ENCODE measurements at regions not wholly inside any gene's neighbourhood (a gene's known extent, or its start where the extent isn't known, plus 50 kb on each side); places are given as distances from the start of the nearest gene placed in this dataset.

DNA sequence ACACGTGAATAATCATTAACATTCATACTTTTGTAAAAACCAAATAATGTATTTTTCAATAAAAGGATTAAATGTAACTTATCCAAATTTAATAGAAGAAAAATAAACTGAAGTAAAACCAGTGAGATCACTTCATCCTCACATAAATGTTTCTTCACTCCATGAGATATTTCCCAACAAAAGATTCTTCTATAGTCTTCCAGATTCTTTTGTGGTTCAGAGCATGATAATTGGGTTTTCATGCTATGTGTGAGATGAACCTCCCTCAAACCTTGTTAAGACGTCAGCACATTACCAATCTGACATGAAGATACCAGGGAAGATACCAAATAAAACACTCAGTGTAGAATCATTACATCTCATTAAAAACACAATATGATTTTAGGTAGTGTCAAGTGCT lies 62.9 kb upstream of the OXGR1 start:
- ChIA-PET POLR2A (no interaction called here), CTCF (no interaction called here)
- no peak for ATAC-seq
- H3K27me3 Mint-ChIP-seq = peaks cover 17% of the 10 kb centered on the region
- intact Hi-C loops (cut with DNase I, micrococcal nuclease) = no loop called here
- no peaks in the 10 kb centered on the region for H3K4me1 Mint-ChIP-seq
- peaks cover 2% of the 10 kb centered on the region for H3K9me3 Mint-ChIP-seq (ENCODE audit: low read depth)
- H3K27ac Mint-ChIP-seq = no peak overlapping the region
- H3K36me3 Mint-ChIP-seq (ENCODE audit: low read depth) = no peaks in the 10 kb centered on the region
- no peak for DNase-seq
- H3K4me3 Mint-ChIP-seq = no peak overlapping the region

DNA sequence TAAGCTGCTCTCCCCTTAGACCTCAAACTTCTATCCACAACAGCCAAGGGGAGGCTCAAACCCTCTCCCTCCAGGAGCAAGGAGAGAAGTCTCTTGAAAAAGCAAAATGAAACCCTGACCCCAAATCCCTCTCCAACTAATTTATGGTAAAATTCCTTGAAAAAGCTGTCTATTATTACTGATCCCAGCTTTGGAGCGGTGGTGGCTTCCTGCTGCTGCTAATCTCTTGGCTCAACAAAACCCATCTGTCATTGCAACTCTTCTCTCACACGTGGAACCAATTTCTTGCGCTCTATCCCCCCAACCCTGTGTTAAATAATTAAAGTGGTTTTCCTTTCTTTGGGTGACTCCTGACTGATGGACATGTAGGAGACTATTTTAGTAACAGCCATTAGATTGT lies 64.1 kb upstream of the OXGR1 start:
- intact Hi-C loops (cut with DNase I, micrococcal nuclease) = no loop called here
- ATAC-seq = no peak
- CTCF ChIA-PET = interaction anchor here (0.6 kb wide), 1 partner anchor 69 kb away, joined by 4 read pairs; no protein-coding TSS in a partner anchor
- Mint-ChIP-seq H3K27me3 (peaks cover 21% of the 10 kb centered on the region), H3K27ac (no peak overlapping the region), H3K4me1 (no peaks in the 10 kb centered on the region), H3K36me3 (ENCODE audit: low read depth) (no peaks in the 10 kb centered on the region), H3K4me3 (no peak overlapping the region), H3K9me3 (ENCODE audit: low read depth) (peaks cover 2% of the 10 kb centered on the region)
- DNase-seq = no peak
- POLR2A ChIA-PET = no interaction called here

DNA sequence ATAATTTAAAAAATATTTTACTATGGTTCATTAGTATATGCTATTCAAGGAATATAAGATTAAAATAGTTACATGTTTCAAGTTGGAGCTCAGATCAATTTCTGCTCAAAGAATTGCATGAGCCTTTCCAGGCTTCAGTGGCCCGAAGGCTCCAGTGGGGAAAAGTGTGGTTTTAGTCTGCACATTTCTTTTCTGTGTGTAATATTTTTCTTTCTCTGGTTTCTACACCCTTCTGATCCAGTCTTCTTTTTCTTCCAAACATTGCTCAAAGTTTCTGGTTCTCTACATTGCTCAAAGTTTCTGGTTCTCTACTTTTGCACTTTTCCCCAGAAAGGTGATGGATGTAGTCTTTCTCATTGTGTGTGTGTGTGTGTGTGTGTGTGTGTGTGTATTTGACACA lies 64.7 kb upstream of the OXGR1 start:
- no peaks in the 10 kb centered on the region for H3K9me3 Mint-ChIP-seq (ENCODE audit: low read depth)
- POLR2A ChIA-PET = no interaction called here
- H3K27ac Mint-ChIP-seq = no peak overlapping the region
- no peak overlapping the region for H3K4me3 Mint-ChIP-seq
- DNase-seq = no peak
- CTCF ChIA-PET = no interaction called here
- peaks cover 22% of the 10 kb centered on the region for H3K27me3 Mint-ChIP-seq
- no peaks in the 10 kb centered on the region for H3K4me1 Mint-ChIP-seq
- intact Hi-C loops (cut with DNase I, micrococcal nuclease) = no loop called here
- ATAC-seq = no peak
- H3K36me3 Mint-ChIP-seq (ENCODE audit: low read depth) = no peaks in the 10 kb centered on the region

DNA sequence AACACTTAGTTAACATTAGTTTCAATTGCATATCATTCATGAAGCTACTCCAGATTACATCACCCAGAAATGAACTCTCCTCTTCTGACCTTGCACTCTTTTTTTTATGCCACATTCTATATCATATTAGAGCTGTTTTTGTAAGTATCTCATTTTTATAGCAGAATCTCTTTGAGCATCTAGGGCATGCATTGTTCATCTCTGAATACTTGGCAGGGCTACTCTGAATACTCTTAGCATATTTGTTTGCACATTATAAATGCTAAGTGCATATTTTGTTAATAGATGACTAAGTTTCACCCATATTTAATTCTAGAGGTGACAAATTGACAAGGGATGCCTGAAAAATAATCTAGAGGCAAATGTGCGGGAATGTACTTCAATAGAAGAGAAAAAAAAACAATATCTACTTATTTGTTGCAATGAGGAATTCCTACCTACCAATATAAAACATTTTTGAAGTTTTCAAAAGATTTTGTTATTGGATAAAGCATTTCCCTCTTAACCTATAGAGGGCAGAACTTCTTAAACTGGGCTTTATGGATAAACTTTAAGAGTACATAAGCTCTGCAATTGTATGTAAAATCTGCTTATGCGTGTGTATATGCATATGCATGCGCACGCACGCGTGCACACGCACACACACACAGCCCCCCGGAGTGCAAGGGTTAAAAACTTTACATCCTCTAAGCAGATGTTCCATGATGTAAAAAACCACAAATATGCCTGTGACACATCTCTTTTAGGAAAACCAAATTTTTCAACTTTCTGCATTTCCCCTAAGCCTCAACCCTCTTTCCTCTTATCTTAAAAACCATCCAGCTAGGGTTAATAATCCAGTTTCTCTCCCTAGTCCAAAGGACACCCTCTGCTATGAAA lies 73.0 kb upstream of the OXGR1 start:
- Mint-ChIP-seq H3K27ac (no peak overlapping the region), H3K27me3 (peaks cover 28% of the 10 kb centered on the region), H3K36me3 (ENCODE audit: low read depth) (no peaks in the 10 kb centered on the region), H3K4me3 (no peak overlapping the region), H3K9me3 (ENCODE audit: low read depth) (no peaks in the 10 kb centered on the region), H3K4me1 (no peaks in the 10 kb centered on the region)
- ChIA-PET CTCF (no interaction called here), POLR2A (no interaction called here)
- intact Hi-C loops (cut with DNase I, micrococcal nuclease) = no loop called here
- ATAC-seq (no peak), DNase-seq (no peak)

DNA sequence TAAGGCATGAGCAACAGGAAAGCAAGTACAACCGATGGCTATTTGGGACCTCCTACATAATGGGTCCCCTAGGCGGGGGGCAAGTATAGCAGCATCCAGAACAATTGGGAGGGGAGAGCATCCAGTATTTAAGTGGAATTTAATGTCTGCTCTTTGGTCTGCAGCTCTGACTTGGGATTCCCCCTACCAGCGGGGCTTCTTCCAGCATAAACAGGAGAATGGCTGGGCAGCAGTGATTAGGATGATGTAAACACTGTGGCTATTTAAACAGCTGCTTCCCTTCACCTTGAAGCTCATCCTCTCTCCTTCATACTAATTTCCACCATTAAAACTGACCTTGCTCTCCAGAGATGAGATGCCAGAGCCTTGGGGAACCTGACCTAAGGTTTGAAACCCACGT lies 73.9 kb upstream of the OXGR1 start:
- no peak for ATAC-seq
- no peaks in the 10 kb centered on the region for H3K9me3 Mint-ChIP-seq (ENCODE audit: low read depth)
- CTCF ChIA-PET = no interaction called here
- intact Hi-C loops (cut with DNase I, micrococcal nuclease) = no loop called here
- no peak overlapping the region for H3K4me3 Mint-ChIP-seq
- H3K36me3 Mint-ChIP-seq (ENCODE audit: low read depth) = no peaks in the 10 kb centered on the region
- no peaks in the 10 kb centered on the region for H3K4me1 Mint-ChIP-seq
- DNase-seq = no peak
- POLR2A ChIA-PET = no interaction called here
- peaks cover 23% of the 10 kb centered on the region for H3K27me3 Mint-ChIP-seq
- no peak overlapping the region for H3K27ac Mint-ChIP-seq

DNA sequence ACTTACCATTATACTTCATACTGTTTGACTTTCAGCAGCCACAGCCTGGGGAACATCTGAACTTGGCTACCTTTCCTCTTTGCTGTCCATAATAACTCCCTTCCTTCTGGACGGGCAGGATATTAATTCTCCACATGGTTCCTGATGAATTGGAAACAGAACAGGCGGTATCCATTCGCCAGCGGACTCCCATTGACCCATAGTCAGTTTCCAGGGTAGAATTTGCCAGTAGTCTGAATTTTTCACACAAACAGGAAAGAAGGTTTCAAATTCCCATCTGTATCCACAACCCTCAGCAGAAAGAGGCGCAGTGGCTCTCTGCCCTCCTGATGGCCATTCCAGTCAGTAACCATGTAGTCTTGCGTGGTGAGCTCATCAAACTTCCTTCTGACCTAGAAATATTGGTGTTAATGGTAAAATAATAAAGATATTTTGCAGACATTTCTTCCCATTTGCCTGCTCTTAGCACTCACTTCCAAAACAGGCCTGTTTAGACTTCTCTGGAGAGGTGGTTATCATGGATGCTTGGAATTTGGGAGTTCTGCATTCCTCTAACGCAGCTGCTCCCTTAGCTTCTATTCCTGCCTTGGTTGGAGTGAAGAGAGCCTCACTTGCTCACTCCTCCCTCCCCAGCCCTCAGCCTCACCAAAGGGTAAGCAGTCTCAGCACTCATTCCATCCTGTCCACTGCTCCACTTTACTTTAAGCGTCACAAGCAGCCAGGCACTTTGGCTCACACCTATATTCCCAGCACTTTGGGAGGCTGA lies 75.0 kb upstream of the OXGR1 start:
- Mint-ChIP-seq H3K27me3 (peaks cover 20% of the 10 kb centered on the region), H3K4me3 (no peak overlapping the region), H3K4me1 (no peaks in the 10 kb centered on the region), H3K36me3 (ENCODE audit: low read depth) (no peaks in the 10 kb centered on the region), H3K27ac (no peak overlapping the region), H3K9me3 (ENCODE audit: low read depth) (peaks cover 3% of the 10 kb centered on the region)
- ATAC-seq = no peak
- ChIA-PET CTCF (no interaction called here), POLR2A (no interaction called here)
- intact Hi-C loops (cut with DNase I, micrococcal nuclease) = no loop called here
- DNase-seq = no peak

DNA sequence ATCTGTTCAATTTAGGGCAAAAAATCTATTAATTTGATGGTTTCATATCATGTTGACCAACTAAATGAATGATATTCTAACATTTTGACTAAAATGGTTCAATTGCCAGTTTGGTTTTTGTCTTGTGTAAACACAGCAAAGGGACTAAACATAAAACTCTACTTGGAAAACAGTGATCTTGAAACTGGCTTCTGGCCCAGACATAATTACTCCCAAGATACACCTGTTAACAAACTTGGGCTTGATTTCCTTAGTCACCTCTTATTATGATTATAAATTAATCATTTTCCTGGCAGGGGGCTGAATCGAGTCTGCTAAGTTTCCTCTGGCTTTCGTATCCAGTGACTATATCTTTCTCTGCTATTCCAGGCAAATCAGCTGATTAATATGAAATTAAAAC lies 78.0 kb upstream of the OXGR1 start:
- Mint-ChIP-seq H3K27ac (no peak overlapping the region), H3K4me3 (no peak overlapping the region), H3K4me1 (no peaks in the 10 kb centered on the region), H3K36me3 (ENCODE audit: low read depth) (no peaks in the 10 kb centered on the region), H3K9me3 (ENCODE audit: low read depth) (peaks cover 7% of the 10 kb centered on the region), H3K27me3 (peaks cover 12% of the 10 kb centered on the region)
- no peak for ATAC-seq
- ChIA-PET POLR2A (no interaction called here), CTCF (no interaction called here)
- intact Hi-C loops (cut with DNase I, micrococcal nuclease) = no loop called here
- no peak for DNase-seq

DNA sequence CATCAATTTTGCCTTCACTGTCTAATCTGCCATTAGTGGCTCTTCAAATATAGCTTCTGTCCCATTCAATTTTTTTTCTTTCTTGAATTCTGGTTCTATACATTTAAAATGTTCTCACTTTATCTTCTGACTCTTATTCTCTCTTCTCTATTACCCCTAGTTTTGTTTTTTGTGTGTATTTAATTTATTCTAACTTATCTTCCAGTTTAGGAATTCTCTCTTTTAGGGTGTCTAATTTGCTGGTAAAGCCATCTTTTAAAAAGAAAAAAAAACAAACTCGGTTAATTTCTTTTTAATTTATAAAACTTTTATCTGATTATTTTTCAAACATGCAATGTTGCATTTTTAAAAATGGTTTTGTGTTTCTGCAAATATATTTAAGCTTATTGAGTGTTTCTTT lies 80.3 kb upstream of the OXGR1 start:
- Mint-ChIP-seq H3K9me3 (ENCODE audit: low read depth) (peaks cover 7% of the 10 kb centered on the region), H3K27ac (no peak overlapping the region), H3K27me3 (peaks cover 7% of the 10 kb centered on the region), H3K4me1 (no peaks in the 10 kb centered on the region), H3K4me3 (no peak overlapping the region), H3K36me3 (ENCODE audit: low read depth) (no peaks in the 10 kb centered on the region)
- ChIA-PET CTCF (interaction anchor here (1.2 kb wide), 1 partner anchor 35 kb away, joined by 4 read pairs; no protein-coding TSS in a partner anchor), POLR2A (no interaction called here)
- DNase-seq = no peak
- ATAC-seq = no peak
- intact Hi-C loops (cut with DNase I, micrococcal nuclease) = no loop called here

DNA sequence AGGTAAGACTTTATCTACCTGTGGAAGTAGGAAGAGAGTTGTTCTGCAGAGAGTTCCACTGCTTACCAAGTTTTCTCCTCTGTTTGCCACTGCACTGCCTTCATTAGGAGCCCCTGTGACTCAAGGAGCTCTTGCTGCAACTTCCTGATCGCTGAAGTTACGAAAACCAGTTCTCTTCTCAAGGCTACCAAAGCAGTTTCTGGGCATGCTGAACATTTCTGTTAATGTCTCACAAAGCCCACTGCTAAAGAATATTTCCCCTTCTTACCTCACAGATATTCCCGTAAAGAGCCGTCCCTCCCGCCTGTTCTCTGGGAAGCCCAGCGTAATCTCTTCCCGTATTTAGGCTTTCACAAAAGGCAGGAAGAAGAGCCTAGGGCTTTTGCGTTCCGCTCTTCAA lies 82.6 kb upstream of the OXGR1 start:
- peaks cover 7% of the 10 kb centered on the region for H3K9me3 Mint-ChIP-seq (ENCODE audit: low read depth)
- H3K27me3 Mint-ChIP-seq = peaks cover 3% of the 10 kb centered on the region
- H3K27ac Mint-ChIP-seq = no peak overlapping the region
- ChIA-PET POLR2A (no interaction called here), CTCF (no interaction called here)
- DNase-seq (no peak), ATAC-seq (no peak)
- no peaks in the 10 kb centered on the region for H3K36me3 Mint-ChIP-seq (ENCODE audit: low read depth)
- H3K4me3 Mint-ChIP-seq = no peak overlapping the region
- H3K4me1 Mint-ChIP-seq = no peaks in the 10 kb centered on the region
- intact Hi-C loops (cut with DNase I, micrococcal nuclease) = no loop called here

DNA sequence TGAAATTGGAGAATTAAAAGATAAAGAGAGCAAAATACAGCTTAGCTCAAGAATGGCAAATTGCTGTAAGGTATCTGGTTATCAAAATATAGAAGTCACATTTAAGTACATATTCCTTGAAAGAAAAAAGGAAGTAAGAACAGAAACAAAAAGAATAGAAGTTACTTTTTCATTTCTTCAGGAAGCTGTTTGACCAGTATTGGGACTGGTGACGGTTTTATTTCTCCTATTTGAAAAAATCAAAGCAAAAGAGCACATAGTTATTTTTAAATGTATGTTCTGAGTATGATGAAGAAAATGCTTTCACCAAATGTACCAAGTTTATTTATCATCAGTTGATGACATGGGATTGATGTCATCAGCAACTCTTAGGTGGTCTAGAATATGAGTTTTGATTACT lies 83.1 kb upstream of the OXGR1 start:
- ATAC-seq = no peak
- Mint-ChIP-seq H3K4me1 (no peaks in the 10 kb centered on the region), H3K9me3 (ENCODE audit: low read depth) (peaks cover 7% of the 10 kb centered on the region), H3K36me3 (ENCODE audit: low read depth) (no peaks in the 10 kb centered on the region), H3K27ac (no peak overlapping the region), H3K27me3 (peaks cover 3% of the 10 kb centered on the region), H3K4me3 (no peak overlapping the region)
- no peak for DNase-seq
- intact Hi-C loops (cut with DNase I, micrococcal nuclease) = no loop called here
- ChIA-PET CTCF (no interaction called here), POLR2A (interaction anchor here (0.5 kb wide), 1 partner anchor 26 kb away, joined by 3 read pairs; no protein-coding TSS in a partner anchor)

DNA sequence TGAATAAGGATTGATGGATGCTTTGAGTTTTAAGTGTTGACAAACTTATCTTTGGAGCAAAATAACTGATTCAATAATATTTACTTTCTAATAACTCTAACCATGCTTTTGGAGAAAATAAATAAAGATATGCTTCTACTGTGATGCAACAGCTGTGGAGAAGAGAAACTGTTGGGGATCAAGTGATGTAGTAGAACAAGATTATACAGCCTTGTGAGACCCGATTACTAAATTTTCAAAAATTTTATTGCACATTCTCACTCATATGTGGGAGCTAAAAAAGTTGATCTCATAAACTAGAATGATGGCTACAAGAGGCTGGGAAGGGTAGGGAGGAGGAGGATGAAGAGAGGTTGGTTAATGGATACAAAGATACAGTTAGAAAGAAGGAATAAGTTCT lies 85.5 kb upstream of the OXGR1 start:
- intact Hi-C loops (cut with DNase I, micrococcal nuclease) = no loop called here
- no peaks in the 10 kb centered on the region for H3K4me1 Mint-ChIP-seq
- no peak overlapping the region for H3K27ac Mint-ChIP-seq
- H3K4me3 Mint-ChIP-seq = no peak overlapping the region
- H3K9me3 Mint-ChIP-seq (ENCODE audit: low read depth) = no peaks in the 10 kb centered on the region
- peaks cover 6% of the 10 kb centered on the region for H3K27me3 Mint-ChIP-seq
- ChIA-PET POLR2A (no interaction called here), CTCF (no interaction called here)
- H3K36me3 Mint-ChIP-seq (ENCODE audit: low read depth) = no peaks in the 10 kb centered on the region
- DNase-seq (no peak), ATAC-seq (no peak)

DNA sequence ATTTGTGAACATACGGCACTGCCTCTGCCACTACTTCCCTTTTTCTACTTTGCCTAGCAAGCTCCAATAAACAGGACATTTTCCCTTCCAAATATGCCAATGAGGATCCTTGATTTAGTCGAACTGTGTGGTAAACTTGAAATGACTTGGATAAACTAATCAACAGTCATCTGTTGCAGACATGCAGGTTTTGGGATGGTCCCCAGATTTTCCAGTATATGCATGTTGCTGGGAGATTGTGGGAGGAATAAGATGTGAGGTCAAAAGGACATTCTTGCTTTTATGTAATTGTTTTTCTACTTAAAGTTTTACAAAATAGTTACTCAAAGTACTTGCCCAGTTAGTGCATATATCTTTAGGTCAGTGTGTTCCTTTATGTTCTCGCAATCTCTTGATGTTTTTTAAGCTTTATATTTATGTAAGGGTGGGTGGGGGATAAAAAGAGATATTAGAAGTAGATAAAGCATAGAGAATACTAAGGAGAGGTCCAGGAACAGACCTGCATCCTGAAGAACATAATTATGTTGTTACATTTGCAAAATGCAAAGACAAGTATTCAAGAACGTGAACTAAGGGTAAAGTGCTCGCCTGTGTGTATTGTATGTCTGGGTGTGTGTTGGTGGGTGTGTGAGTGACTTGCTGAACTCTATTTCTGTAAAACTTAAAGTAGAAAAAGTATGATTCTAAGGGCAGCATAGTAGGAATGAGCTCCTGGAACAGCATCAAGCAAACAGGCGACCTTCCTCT lies 88.4 kb upstream of the OXGR1 start:
- CTCF ChIA-PET = no interaction called here

More for the DNA sequence above, 88.4 kb upstream of the OXGR1 start:
- Mint-ChIP-seq H3K9me3 (ENCODE audit: low read depth) (peaks cover 8% of the 10 kb centered on the region), H3K27ac (no peak overlapping the region), H3K36me3 (ENCODE audit: low read depth) (no peaks in the 10 kb centered on the region), H3K27me3 (peaks cover 4% of the 10 kb centered on the region), H3K4me3 (no peak overlapping the region), H3K4me1 (no peaks in the 10 kb centered on the region)
- POLR2A ChIA-PET = no interaction called here
- no peak for DNase-seq
- ATAC-seq = no peak
- intact Hi-C loops (cut with DNase I, micrococcal nuclease) = no loop called here
